ENCODE measurements at regions not wholly inside any gene's neighbourhood (a gene's known extent, or its start where the extent isn't known, plus 50 kb on each side); places are given as distances from the start of the nearest gene placed in this dataset.

DNA sequence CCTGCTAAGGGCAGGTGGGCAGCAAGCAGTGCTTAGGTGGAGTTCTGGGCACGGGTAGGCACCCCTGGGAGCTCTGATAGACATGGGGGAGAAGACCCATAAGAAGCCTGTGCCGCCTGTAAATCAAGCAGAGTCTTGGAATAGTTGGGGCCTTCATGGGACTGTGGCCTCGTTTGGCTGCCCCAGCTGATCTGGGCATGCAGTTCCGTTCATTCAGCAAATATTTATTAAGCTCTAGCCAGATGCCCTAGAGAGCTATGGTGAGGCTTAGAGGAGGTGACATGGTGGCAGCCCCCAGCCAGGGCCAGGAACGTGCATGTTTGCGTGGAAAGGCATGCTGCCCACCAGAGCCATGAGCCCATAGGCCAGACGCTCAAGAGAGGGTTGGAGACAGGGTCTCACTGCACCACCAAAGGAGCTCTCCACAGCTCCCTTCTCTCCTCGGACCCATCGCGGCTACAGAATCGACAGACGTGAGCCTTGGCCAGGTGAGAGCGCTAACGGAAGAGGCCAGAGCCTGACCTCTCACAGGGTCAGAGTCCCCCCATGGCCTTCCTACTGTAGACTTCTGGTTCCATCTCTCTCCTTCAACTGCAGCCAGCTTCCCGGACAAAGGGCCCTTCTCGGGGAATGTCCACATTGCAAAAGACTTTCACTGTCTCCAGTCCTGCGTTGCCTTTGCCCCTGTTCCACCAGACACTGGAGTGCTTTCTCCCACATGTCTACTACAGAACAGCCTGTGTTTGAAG, 135.7 kb downstream of the INHBB start (continued):
- TF ChIP-seq ZNF816 (CRISPR knock-in tag; IDR thresholded peaks at IDR 0.05; ENCODE audit: borderline replicate concordance) (no peak), ZHX2 (IDR thresholded peaks at IDR 0.05; ENCODE audit: low read depth) (no peak), ZHX2 (CRISPR knock-in tag; IDR thresholded peaks at IDR 0.05; ENCODE audit: borderline replicate concordance) (no peak), ZSCAN29 (CRISPR knock-in tag; conservative IDR thresholded peaks at IDR 0.05) (0 out of 2 replicates have a peak, but pooled peaks have one; percentile 40), ZFP36L2 (CRISPR knock-in tag; IDR thresholded peaks at IDR 0.05) (no peak), JUND (CRISPR knock-in tag; IDR thresholded peaks at IDR 0.05) (no peak), HDAC1 (CRISPR knock-in tag; IDR thresholded peaks at IDR 0.05) (peak; percentile 71; the same call in 1 of the 2 replicates), ELF1 (CRISPR knock-in tag; IDR thresholded peaks at IDR 0.05) (no peak), ZNF282 (IDR thresholded peaks at IDR 0.05; ENCODE audit: partially characterized antibody) (no peak), NBN (conservative IDR thresholded peaks at IDR 0.05) (no peak), JDP2 (CRISPR knock-in tag; IDR thresholded peaks at IDR 0.05; ENCODE audit: borderline replicate concordance) (no peak), NCOR1 (IDR thresholded peaks at IDR 0.05; ENCODE audit: borderline replicate concordance, low read length) (no peak), TARDBP (CRISPR knock-in tag; IDR thresholded peaks at IDR 0.05) (peak; percentile 54; the same call in 1 of the 2 replicates), KDM5A (IDR thresholded peaks at IDR 0.05; ENCODE audit: borderline replicate concordance, low read length) (no peak), ZNF883 (CRISPR knock-in tag; IDR thresholded peaks at IDR 0.05; ENCODE audit: not compliant biosample characterization) (no peak), MTF2 (CRISPR knock-in tag; IDR thresholded peaks at IDR 0.05; ENCODE audit: borderline replicate concordance) (no peak), ZFP37 (CRISPR knock-in tag; IDR thresholded peaks at IDR 0.05; ENCODE audit: borderline replicate concordance) (no peak), IRF1 (CRISPR knock-in tag; IDR thresholded peaks at IDR 0.05; ENCODE audit: low read depth) (no peak)
- TF ChIP-seq, protein P1, sequence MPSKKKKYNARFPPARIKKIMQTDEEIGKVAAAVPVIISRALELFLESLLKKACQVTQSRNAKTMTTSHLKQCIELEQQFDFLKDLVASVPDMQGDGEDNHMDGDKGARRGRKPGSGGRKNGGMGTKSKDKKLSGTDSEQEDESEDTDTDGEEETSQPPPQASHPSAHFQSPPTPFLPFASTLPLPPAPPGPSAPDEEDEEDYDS (CRISPR knock-in tag; IDR thresholded peaks at IDR 0.05), result no peak
- TF ChIP-seq, protein P2, sequence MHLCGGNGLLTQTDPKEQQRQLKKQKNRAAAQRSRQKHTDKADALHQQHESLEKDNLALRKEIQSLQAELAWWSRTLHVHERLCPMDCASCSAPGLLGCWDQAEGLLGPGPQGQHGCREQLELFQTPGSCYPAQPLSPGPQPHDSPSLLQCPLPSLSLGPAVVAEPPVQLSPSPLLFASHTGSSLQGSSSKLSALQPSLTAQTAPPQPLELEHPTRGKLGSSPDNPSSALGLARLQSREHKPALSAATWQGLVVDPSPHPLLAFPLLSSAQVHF (CRISPR knock-in tag; IDR thresholded peaks at IDR 0.05), result no peak
- TF ChIP-seq, protein P3, sequence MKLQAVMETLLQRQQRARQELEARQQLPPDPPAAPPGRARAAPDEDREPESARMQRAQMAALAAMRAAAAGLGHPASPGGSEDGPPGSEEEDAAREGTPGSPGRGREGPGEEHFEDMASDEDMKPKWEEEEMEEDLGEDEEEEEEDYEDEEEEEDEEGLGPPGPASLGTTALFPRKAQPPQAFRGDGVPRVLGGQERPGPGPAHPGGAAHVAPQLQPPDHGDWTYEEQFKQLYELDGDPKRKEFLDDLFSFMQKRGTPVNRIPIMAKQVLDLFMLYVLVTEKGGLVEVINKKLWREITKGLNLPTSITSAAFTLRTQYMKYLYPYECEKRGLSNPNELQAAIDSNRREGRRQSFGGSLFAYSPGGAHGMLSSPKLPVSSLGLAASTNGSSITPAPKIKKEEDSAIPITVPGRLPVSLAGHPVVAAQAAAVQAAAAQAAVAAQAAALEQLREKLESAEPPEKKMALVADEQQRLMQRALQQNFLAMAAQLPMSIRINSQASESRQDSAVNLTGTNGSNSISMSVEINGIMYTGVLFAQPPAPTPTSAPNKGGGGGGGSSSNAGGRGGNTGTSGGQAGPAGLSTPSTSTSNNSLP (IDR thresholded peaks at IDR 0.05; ENCODE audit: low read depth, low read length), result no peak
